Thoracic aorta (tissue), 2 donors: ENCODE measurements at regions not wholly inside any gene's neighbourhood (a gene's known extent, or its start where the extent isn't known, plus 50 kb on each side); places are given as distances from the start of the nearest gene placed in this dataset.
A peak's percentile ranks its signal among the peaks of the same experiment; 100 is the strongest.

Experiments
- ATAC-seq: fragments of 150-250 bp; one replicate; pipeline ENCODE4 v1.8.0; 2017; ENCODE audit warnings: low read depth; ENCODE audit not compliant: insufficient number of reproducible peaks, low FRiP score
- DNase-seq: peaks from one replicate; pipeline ENCODE4 v3.0.0-alpha.2; 2020; ENCODE audit warnings: low spot score
- H3K27ac ChIP-seq, 2 donors: fragments of 200-600 bp; sonication (generic); 1 replicate in 1 of 2; 2 replicates in 1 of 2; pipeline ENCODE4 v1.5.1; 2016; ENCODE audit warnings: mild to moderate bottlenecking in 2 of 2, moderate library complexity in 2 of 2
- H3K27me3 ChIP-seq: fragments of 200-600 bp; sonication (generic); replicated peaks from 2 replicates; pipeline ENCODE4 v1.6.0; 2016; ENCODE audit warnings: mild to moderate bottlenecking; ENCODE audit not compliant: insufficient read depth
- H3K36me3 ChIP-seq: fragments of 200-600 bp; sonication (generic); one replicate; pipeline ENCODE4 v1.5.1; 2016
- H3K4me1 ChIP-seq, 2 donors: fragments of 200-600 bp; sonication (generic); 1 replicate in 1 of 2; 2 replicates in 1 of 2; pipeline versions ENCODE4 v1.5.1 to v1.6.0; 2016; ENCODE audit warnings: low read depth in 2 of 2, mild to moderate bottlenecking in 1 of 2; ENCODE audit not compliant: control insufficient read depth in 1 of 2
- H3K4me3 ChIP-seq: fragments of 200-600 bp; sonication (generic); 2 replicates; pipeline ENCODE4 v1.5.1; 2016; ENCODE audit warnings: mild to moderate bottlenecking
- H3K9me3 ChIP-seq: fragments of 200-600 bp; sonication (generic); 2 replicates; pipeline ENCODE4 v1.5.1; 2016
- CTCF ChIP-seq: fragments of 200-600 bp; sonication (generic); IDR thresholded peaks from one replicate; pipeline ENCODE4 v1.5.1; 2019; ENCODE audit warnings: antibody characterized with exemption

- H3K4me3 ChIP-seq, result no peak overlapping the region
- H3K4me1 ChIP-seq, result no peaks in the 10 kb centered on the region
- H3K27ac ChIP-seq, result no peak overlapping the region
- H3K9me3 ChIP-seq, result no peaks in the 10 kb centered on the region
- H3K36me3 ChIP-seq, result no peaks in the 10 kb centered on the region
- no peaks in the 10 kb centered on the region for H3K27me3 ChIP-seq
- ATAC-seq (no peak), DNase-seq (no peak)
- TF ChIP-seq CTCF, result no peak
Observed at GRCh38 chr4:95638920-95639501, 90.2 kb upstream of the UNC5C start.

- no peak overlapping the region for H3K27ac ChIP-seq
- ATAC-seq (no peak), DNase-seq (no peak)
- no peaks in the 10 kb centered on the region for H3K27me3 ChIP-seq
- H3K4me3 ChIP-seq, result no peak overlapping the region
- H3K9me3 ChIP-seq, result no peaks in the 10 kb centered on the region
- TF ChIP-seq CTCF, result peak; percentile 13
- H3K4me1 ChIP-seq, result no peaks in the 10 kb centered on the region
- H3K36me3 ChIP-seq, result no peaks in the 10 kb centered on the region
Observed at GRCh38 chr4:95637043-95637600, 88.3 kb upstream of the UNC5C start.

- ATAC-seq (no peak), DNase-seq (no peak)
- H3K27ac ChIP-seq, result no peak overlapping the region
- no peaks in the 10 kb centered on the region for H3K4me1 ChIP-seq
- no peak for TF ChIP-seq CTCF
- no peaks in the 10 kb centered on the region for H3K9me3 ChIP-seq
- no peak overlapping the region for H3K4me3 ChIP-seq
- no peaks in the 10 kb centered on the region for H3K36me3 ChIP-seq
- H3K27me3 ChIP-seq, result no peaks in the 10 kb centered on the region
Observed at GRCh38 chr4:95636061-95636460, 87.3 kb upstream of the UNC5C start.

- H3K9me3 ChIP-seq, result no peaks in the 10 kb centered on the region
- peak; percentile 43 for ATAC-seq
- no peak for TF ChIP-seq CTCF
- DNase-seq, result no peak
- no peak overlapping the region for H3K4me3 ChIP-seq
- peaks cover 2 to 18% of the 10 kb centered on the region in 2 donors for H3K4me1 ChIP-seq
- H3K27ac ChIP-seq, result no peak overlapping the region
- H3K36me3 ChIP-seq, result no peaks in the 10 kb centered on the region
- no peaks in the 10 kb centered on the region for H3K27me3 ChIP-seq
Observed at GRCh38 chr4:95627709-95628108, 78.9 kb upstream of the UNC5C start.

- Histone ChIP-seq H3K27ac (no peak overlapping the region), H3K9me3 (no peaks in the 10 kb centered on the region), H3K36me3 (no peaks in the 10 kb centered on the region), H3K4me3 (no peak overlapping the region), H3K4me1 (peaks cover 2 to 24% of the 10 kb centered on the region in 2 donors), H3K27me3 (no peaks in the 10 kb centered on the region)
- DNase-seq, result no peak
- no peak for ATAC-seq
- TF ChIP-seq CTCF, result no peak
Observed at GRCh38 chr4:95627024-95627605, 78.3 kb upstream of the UNC5C start.
